SK-N-SH (cell line): ENCODE measurements at regions not wholly inside any gene's neighbourhood (a gene's known extent, or its start where the extent isn't known, plus 50 kb on each side); places are given as distances from the start of the nearest gene placed in this dataset.

Experiments
- CTCF ChIA-PET: fragments of 300-600, 350-600 bp; formaldehyde crosslinking; extraction: SDS; loops from one replicate; lab custom pipeline; 2021; lab: Yijun Ruan, JAX
- POLR2A ChIA-PET: fragments of 350-600 bp; sonication (Branson Sonifier 250); formaldehyde crosslinking; extraction: SDS; loops from one replicate; lab custom pipeline; 2020; ENCODE audit warnings: antibody characterized with exemption, inconsistent platforms; lab: Yijun Ruan, JAX
- DNase-seq: peaks from one replicate; pipeline ENCODE4 v3.0.0; 2012
- H2AFZ ChIP-seq: fragments of 200-600 bp; sonication (generic); 2 replicates; pipeline ENCODE4 v1.8.1; 2016; ENCODE audit warnings: antibody characterized with exemption, mild to moderate bottlenecking, low read depth
- H3F3A ChIP-seq: fragments of 200-600 bp; sonication (generic); replicated peaks from 2 replicates; pipeline ENCODE3; 2016; ENCODE audit warnings: antibody characterized with exemption, mild to moderate bottlenecking; ENCODE audit not compliant: insufficient read depth
- H3K27ac ChIP-seq, 2 experiments: fragments of 200-500 bp in 1 of 2; fragments of 200-600 bp in 1 of 2; sonication (Bioruptor generic) in 1 of 2; sonication (generic), shearing (Covaris generic) in 1 of 2; 2 replicates each; pipeline versions ENCODE4 v1.5.1 to v1.6.1; 2014 to 2016; ENCODE audit warnings: low read depth in 2 of 2, inconsistent platforms in 1 of 2, low read length in 1 of 2, mild to moderate bottlenecking in 1 of 2, mixed read lengths in 1 of 2
- H3K27me3 ChIP-seq: fragments of 200-600 bp; sonication (generic), shearing (Covaris generic); 2 replicates; pipeline ENCODE4 v1.6.1; 2016; ENCODE audit warnings: mixed run types; ENCODE audit not compliant: insufficient read depth
- H3K36me3 ChIP-seq, 2 experiments: fragments of 200-500 bp in 1 of 2; fragments of 200-600 bp in 1 of 2; sonication (Bioruptor generic) in 1 of 2; sonication (generic) in 1 of 2; replicated peaks in 1 of 2; 2 replicates each; pipeline versions ENCODE3 to v1.5.1; 2014 to 2016; ENCODE audit warnings: low read length in 1 of 2, mild to moderate bottlenecking in 1 of 2; ENCODE audit not compliant: insufficient read depth in 2 of 2, control insufficient read depth in 1 of 2
- H3K4me1 ChIP-seq, 2 experiments: fragments of 200-500 bp in 1 of 2; fragments of 200-600 bp in 1 of 2; sonication (Bioruptor generic) in 1 of 2; sonication (generic), shearing (Covaris generic) in 1 of 2; 2 replicates each; pipeline versions ENCODE4 v1.5.1 to v1.6.1; 2014 to 2016; ENCODE audit warnings: low read depth in 1 of 2, low read length in 1 of 2, mixed run types in 1 of 2; ENCODE audit not compliant: insufficient read depth in 2 of 2, control insufficient read depth in 1 of 2
- H3K4me2 ChIP-seq: fragments of 200-600 bp; sonication (generic), shearing (Covaris generic); 2 replicates; pipeline ENCODE4 v1.6.1; 2017; ENCODE audit warnings: mixed run types
- H3K4me3 ChIP-seq, 2 experiments: fragments of 200-500 bp in 1 of 2; fragments of 200-600 bp in 1 of 2; sonication (Bioruptor generic) in 1 of 2; sonication (generic), shearing (Covaris generic) in 1 of 2; 2 replicates each; pipeline versions ENCODE4 v1.5.1 to v1.8.1; 2014 to 2016; ENCODE audit warnings: low read depth in 2 of 2, inconsistent platforms in 1 of 2, low read length in 1 of 2, mild to moderate bottlenecking in 1 of 2, mixed read lengths in 1 of 2, moderate library complexity in 1 of 2
- H3K79me2 ChIP-seq: fragments of 200-600 bp; sonication (generic); 2 replicates; pipeline ENCODE4 v1.8.1; 2017; ENCODE audit warnings: mild to moderate bottlenecking; ENCODE audit not compliant: insufficient read depth
- H3K9ac ChIP-seq: fragments of 200-600 bp; sonication (generic); 2 replicates; pipeline ENCODE4 v1.6.1; 2017; ENCODE audit warnings: mixed run types
- H3K9me2 ChIP-seq: fragments of 200-600 bp; sonication (generic); 2 replicates; pipeline ENCODE4 v1.6.1; 2017; ENCODE audit warnings: mixed run types
- H3K9me3 ChIP-seq: fragments of 200-600 bp; sonication (generic); 2 replicates; pipeline ENCODE4 v1.6.1; 2017; ENCODE audit warnings: mixed run types, mild to moderate bottlenecking, moderate library complexity
- H4K20me1 ChIP-seq: fragments of 200-600 bp; sonication (generic); 2 replicates; pipeline ENCODE4 v1.6.1; 2017; ENCODE audit warnings: mild to moderate bottlenecking, mixed run types; ENCODE audit not compliant: insufficient read depth
- CHD2 ChIP-seq: fragments of 150-350 bp; IDR thresholded peaks from 2 replicates; pipeline ENCODE4 v1.6.1; 2018; ENCODE audit warnings: low read length; ENCODE audit not compliant: partially characterized antibody
- EP300 ChIP-seq, 2 experiments: IDR thresholded peaks; 2 replicates each; pipeline versions ENCODE4 v1.4.0 to v1.6.1; 2012; ENCODE audit warnings: borderline replicate concordance in 1 of 2, low read depth in 1 of 2, low read length in 1 of 2
- EZH2phosphoT487 ChIP-seq: fragments of 200-600 bp; sonication (generic); IDR thresholded peaks from 2 replicates; pipeline ENCODE4 v1.6.1; 2017; ENCODE audit warnings: low read depth, mixed run types, mild to moderate bottlenecking, antibody characterized with exemption, moderate library complexity, borderline replicate concordance
- FOSL2 ChIP-seq: IDR thresholded peaks from 2 replicates; pipeline ENCODE4 v1.4.0; 2012; ENCODE audit warnings: low read depth, mild to moderate bottlenecking, moderate library complexity, borderline replicate concordance
- JUND ChIP-seq: IDR thresholded peaks from 2 replicates; pipeline ENCODE4 v1.4.0; 2012
- MXI1 ChIP-seq: IDR thresholded peaks from 2 replicates; pipeline ENCODE4 v1.6.1; 2012; ENCODE audit warnings: mild to moderate bottlenecking, low read depth, low read length, improper control_type of control experiment
- NFIC ChIP-seq: IDR thresholded peaks from 2 replicates; pipeline ENCODE4 v1.4.0; 2012; ENCODE audit warnings: borderline replicate concordance
- RFX5 ChIP-seq: IDR thresholded peaks from 2 replicates; pipeline ENCODE4 v1.6.1; 2012; ENCODE audit warnings: mild to moderate bottlenecking, improper control_type of control experiment, low read length
- RXRA ChIP-seq: IDR thresholded peaks from 2 replicates; pipeline ENCODE4 v1.4.0; 2012; ENCODE audit warnings: low read depth, mild to moderate bottlenecking, borderline replicate concordance
- SIN3A ChIP-seq: IDR thresholded peaks from 2 replicates; pipeline ENCODE4 v1.6.1; 2012; ENCODE audit warnings: low read depth, mild to moderate bottlenecking, low read length, moderate library complexity, borderline replicate concordance
- SMC3 ChIP-seq: IDR thresholded peaks from 2 replicates; pipeline ENCODE4 v1.6.1; 2012; ENCODE audit warnings: low read depth, low read length, improper control_type of control experiment
- TAF1 ChIP-seq: IDR thresholded peaks from 2 replicates; pipeline ENCODE4 v1.6.1; 2012; ENCODE audit warnings: low read depth, mild to moderate bottlenecking, low read length, moderate library complexity, borderline replicate concordance
- TEAD4 ChIP-seq: IDR thresholded peaks from 2 replicates; pipeline ENCODE4 v1.4.0; 2012; ENCODE audit warnings: mild to moderate bottlenecking, borderline replicate concordance; ENCODE audit not compliant: insufficient read depth
- USF1 ChIP-seq: IDR thresholded peaks from 2 replicates; pipeline ENCODE4 v1.4.0; 2012; ENCODE audit warnings: low read depth, borderline replicate concordance
- ZBTB33 ChIP-seq: IDR thresholded peaks from 2 replicates; pipeline ENCODE4 v1.4.0; 2012; ENCODE audit warnings: low read depth, borderline replicate concordance
- WGBS: methylation state at CpG from one replicate; pipeline ENCODE4 v1.1.6; 2017; ENCODE audit warnings: low lambda C conversion rate; 5-methylcytosine and 5-hydroxymethylcytosine counted together
- TF ChIP-seq, protein P1 (sequence below): IDR thresholded peaks from 2 replicates; pipeline ENCODE4 v1.4.0; 2012; ENCODE audit warnings: low read depth
- TF ChIP-seq, protein P2 (sequence below): fragments of 150-350 bp; IDR thresholded peaks from 2 replicates; pipeline ENCODE4 v1.6.1; 2017; ENCODE audit warnings: antibody characterized with exemption, low read length, low read depth, borderline replicate concordance

- H4K20me1 ChIP-seq = no peaks in the 10 kb centered on the region
- POLR2A ChIA-PET = no interaction called here
- H3K27ac ChIP-seq = no peak overlapping the region
- H3K36me3 ChIP-seq = no peaks in the 10 kb centered on the region
- H3K9me3 ChIP-seq = no peaks in the 10 kb centered on the region
- DNase-seq = no peak
- peaks cover 0 to 5% of the 10 kb centered on the region in 2 experiments; a peak in 1 of 4 replicates for H3K4me1 ChIP-seq
- TF ChIP-seq, protein P1, sequence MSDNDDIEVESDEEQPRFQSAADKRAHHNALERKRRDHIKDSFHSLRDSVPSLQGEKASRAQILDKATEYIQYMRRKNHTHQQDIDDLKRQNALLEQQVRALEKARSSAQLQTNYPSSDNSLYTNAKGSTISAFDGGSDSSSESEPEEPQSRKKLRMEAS = no peak
- TF ChIP-seq MXI1 = no peak
- H3K9ac ChIP-seq = no peak overlapping the region
- H3K4me2 ChIP-seq = no peak overlapping the region
- no peaks in the 10 kb centered on the region for H3F3A ChIP-seq
- CTCF ChIA-PET = no interaction called here
- no peaks in the 10 kb centered on the region for H3K79me2 ChIP-seq
- no peaks in the 10 kb centered on the region for H3K9me2 ChIP-seq
- no peaks in the 10 kb centered on the region for H3K27me3 ChIP-seq
- H3K4me3 ChIP-seq = no peak overlapping the region
- H2AFZ ChIP-seq = no peak overlapping the region
- WGBS = 66% methylated on average over 25 of the region's 31 CpGs
These were observed 166.0 kb downstream of the OLFM1 start for GRCh38 chr9:135253305-135254004.

GRCh38 chr9:135254176-135255032 is 166.9 kb downstream of the OLFM1 start:
- POLR2A ChIA-PET = no interaction called here
- TF ChIP-seq RXRA (no peak), TEAD4 (no peak), EP300 (IDR thresholded peaks at IDR 0.05; ENCODE audit: borderline replicate concordance in 1 of 2, low read depth in 1 of 2, low read length in 1 of 2) (no peak), NFIC (no peak), ZBTB33 (no peak), EZH2phosphoT487 (no peak), MXI1 (no peak), SIN3A (no peak), SMC3 (no peak), RFX5 (no peak), CHD2 (no peak), JUND (no peak), USF1 (no peak), TAF1 (no peak), FOSL2 (no peak)
- TF ChIP-seq, protein P2, sequence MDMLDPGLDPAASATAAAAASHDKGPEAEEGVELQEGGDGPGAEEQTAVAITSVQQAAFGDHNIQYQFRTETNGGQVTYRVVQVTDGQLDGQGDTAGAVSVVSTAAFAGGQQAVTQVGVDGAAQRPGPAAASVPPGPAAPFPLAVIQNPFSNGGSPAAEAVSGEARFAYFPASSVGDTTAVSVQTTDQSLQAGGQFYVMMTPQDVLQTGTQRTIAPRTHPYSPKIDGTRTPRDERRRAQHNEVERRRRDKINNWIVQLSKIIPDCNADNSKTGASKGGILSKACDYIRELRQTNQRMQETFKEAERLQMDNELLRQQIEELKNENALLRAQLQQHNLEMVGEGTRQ = no peak
- TF ChIP-seq, protein P1 = no peak

More at GRCh38 chr9:135254176-135255032, 166.9 kb downstream of the OLFM1 start:
- no peaks in the 10 kb centered on the region for H3K79me2 ChIP-seq
- no peak overlapping the region for H3K4me3 ChIP-seq
- CTCF ChIA-PET = no interaction called here
- no peak overlapping the region for H3K4me2 ChIP-seq
- H3K4me1 ChIP-seq = peaks cover 0 to 5% of the 10 kb centered on the region in 2 experiments; a peak in 1 of 4 replicates
- H3K36me3 ChIP-seq = no peaks in the 10 kb centered on the region
- no peak overlapping the region for H3K9ac ChIP-seq
- H2AFZ ChIP-seq = no peak overlapping the region
- no peaks in the 10 kb centered on the region for H3F3A ChIP-seq
- H3K27ac ChIP-seq = no peak overlapping the region
- H3K9me2 ChIP-seq = no peaks in the 10 kb centered on the region
- 71% methylated on average over 16 of the region's 25 CpGs for WGBS
- no peak for DNase-seq
- H4K20me1 ChIP-seq = no peaks in the 10 kb centered on the region
- no peaks in the 10 kb centered on the region for H3K9me3 ChIP-seq
- no peaks in the 10 kb centered on the region for H3K27me3 ChIP-seq
